Epidermal melanocyte (primary cell): ENCODE measurements at regions not wholly inside any gene's neighbourhood (a gene's known extent, or its start where the extent isn't known, plus 50 kb on each side); places are given as distances from the start of the nearest gene placed in this dataset.
"Not testable (repeated sequence)": the region's sequence is repeated elsewhere in the genome, so short reads cannot be mapped to it uniquely, and the experiment has no call there.

ENCODE experiments used
- DNase-seq: peaks from one replicate; pipeline ENCODE4 v3.0.0; 2011; ENCODE audit warnings: low spot score; ENCODE audit not compliant: insufficient read length

GRCh38 chr3:187795207-187795960 lies 50.1 kb upstream of the BCL6 start:
- no peak for DNase-seq

DNA sequence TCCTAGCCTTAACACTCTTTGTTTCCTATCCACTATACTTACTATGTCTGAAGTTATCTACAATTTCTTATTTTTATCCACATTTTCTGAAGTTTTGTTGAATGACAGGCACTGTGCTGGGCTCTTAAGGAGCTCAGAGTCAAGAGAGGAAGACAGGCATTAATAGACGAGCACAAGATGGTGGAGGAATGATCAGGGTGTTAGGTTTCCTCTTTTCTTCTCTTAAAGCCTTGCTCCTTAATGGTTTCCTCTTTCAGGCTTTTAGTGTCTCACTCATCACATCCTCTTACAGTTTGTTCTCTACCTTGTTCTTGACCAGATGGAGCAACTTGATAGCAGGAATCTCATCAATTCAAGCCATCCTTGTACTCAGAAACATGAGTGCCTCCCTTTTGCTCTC lies 52.9 kb upstream of the BCL6 start:
- DNase-seq = no peak

- DNase-seq = no peak
These were observed 53.6 kb upstream of the BCL6 start for GRCh38 chr3:187798531-187799530.

- no peak for DNase-seq
These were observed 54.8 kb upstream of the BCL6 start for GRCh38 chr3:187799942-187800641.

DNA sequence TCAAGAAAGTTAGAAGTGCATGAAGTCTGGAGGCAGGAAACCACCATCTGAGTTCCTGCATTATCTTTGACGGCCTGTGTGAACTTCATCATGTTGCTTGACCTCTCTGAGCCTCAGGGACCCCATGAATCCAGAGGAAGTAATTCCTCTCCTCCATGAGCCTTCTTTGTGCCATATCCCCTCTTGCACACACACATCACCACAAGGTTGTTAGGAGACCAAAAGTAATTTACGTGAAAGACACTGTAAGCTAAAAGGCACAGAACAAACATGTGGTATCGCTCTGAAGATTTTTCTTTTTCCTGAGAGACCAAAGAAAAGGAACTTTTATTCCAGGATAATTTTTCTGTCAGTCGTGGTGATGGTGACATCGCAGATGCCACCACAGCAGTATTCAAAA lies 55.9 kb upstream of the BCL6 start:
- DNase-seq = no peak

DNA sequence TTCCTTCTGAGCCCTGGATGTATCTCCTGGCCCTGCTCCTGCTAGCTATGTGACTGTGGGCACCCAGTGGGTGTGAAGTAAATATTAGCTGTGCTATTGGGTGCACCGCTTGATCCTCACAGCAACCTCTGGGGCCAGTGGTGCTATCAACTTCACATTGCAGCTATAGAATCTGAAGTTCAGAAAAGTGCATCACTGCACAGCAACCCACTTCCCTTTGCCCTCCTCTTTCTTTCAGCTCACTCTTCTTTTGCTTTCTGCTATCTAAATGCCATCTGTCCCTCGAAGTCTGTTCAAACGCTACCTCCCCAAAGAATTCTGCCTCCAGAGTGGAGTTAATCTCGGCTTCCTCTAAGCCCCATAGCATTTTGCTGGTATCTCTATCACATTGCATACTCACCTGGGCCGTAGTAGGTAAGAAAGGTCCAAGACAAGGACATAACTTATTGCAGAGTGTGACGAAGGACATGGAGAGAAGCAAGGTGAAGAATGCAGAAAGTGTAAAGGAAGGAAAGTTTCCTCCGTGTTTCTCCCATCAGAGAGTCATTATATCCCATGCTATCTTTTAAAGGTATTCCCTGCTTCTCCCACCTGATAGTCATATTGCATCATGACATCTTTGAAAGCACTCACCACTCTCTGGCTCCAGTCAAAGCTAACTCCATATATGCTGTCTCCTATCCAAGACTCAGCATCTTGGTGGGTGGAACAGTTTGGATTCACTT lies 57.1 kb upstream of the BCL6 start:
- DNase-seq = no peak

GRCh38 chr3:187802928-187803259 lies 57.6 kb upstream of the BCL6 start:
- no peak for DNase-seq

DNA sequence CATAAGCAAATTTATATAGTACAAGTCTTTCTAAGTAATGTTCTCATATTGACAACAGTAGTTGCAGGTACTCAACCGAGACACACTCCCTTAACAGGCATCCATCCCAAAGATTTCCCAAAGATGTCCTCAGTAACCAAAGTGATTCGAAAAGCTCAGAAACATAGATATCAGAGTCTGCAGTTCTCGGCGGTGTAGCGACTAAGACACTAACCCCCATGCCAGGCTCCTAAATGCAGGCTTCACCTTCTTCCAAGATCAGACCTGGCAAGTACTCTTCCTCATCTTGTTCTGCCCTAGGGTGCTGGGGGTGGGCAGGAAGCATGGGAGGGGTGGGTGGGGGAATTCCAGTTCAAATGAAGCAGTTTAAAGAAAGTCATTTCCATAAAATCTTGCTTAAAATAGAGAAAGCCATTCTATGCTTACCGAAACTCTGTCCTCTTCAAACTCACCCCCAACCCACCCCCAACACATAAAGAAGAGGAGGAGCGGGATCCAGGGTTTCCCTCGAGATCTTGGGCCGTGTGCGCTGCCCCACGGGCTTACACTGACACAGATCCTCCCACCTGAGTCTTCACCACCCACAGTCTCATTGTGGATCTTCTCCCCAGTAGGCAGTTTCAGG lies 59.0 kb upstream of the BCL6 start:
- no peak for DNase-seq

DNA sequence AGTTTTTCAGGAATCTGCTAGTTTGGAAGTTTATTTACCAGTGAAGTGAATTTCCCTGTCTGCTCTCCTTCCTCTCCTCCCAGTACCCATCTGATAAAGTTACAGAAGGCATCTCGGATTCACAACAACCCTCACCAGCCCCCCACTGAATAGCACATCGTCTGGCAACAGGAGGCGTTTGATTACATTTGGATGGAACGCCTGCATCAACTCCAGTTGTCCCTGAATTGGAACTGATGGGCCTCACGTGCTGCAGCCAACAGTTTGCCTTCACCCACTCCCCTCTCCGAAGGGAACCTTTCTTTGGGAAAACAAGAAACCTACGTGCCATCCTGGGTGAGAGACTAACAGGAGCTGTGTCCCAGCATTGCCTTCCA lies 59.5 kb upstream of the BCL6 start:
- no peak for DNase-seq

DNA sequence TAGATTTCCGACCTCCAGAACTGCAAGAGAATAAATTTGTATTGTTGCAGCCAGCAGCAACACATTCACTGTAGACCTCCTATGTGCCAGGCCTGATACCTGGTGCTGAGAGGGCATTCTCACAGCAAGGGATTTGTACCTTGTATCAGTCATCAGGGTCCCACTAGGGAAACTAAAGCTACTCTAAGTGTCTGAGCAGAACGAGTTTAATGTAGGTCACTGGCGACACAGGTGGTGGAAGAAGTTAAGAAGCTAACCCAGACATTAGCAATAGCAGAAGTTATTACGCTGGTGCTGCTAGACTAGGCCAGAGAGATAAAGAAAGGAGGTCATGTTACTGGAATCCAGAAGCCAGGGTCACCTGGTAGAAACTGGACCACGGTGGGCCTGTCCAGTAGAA lies 60.5 kb upstream of the BCL6 start:
- no peak for DNase-seq

DNA sequence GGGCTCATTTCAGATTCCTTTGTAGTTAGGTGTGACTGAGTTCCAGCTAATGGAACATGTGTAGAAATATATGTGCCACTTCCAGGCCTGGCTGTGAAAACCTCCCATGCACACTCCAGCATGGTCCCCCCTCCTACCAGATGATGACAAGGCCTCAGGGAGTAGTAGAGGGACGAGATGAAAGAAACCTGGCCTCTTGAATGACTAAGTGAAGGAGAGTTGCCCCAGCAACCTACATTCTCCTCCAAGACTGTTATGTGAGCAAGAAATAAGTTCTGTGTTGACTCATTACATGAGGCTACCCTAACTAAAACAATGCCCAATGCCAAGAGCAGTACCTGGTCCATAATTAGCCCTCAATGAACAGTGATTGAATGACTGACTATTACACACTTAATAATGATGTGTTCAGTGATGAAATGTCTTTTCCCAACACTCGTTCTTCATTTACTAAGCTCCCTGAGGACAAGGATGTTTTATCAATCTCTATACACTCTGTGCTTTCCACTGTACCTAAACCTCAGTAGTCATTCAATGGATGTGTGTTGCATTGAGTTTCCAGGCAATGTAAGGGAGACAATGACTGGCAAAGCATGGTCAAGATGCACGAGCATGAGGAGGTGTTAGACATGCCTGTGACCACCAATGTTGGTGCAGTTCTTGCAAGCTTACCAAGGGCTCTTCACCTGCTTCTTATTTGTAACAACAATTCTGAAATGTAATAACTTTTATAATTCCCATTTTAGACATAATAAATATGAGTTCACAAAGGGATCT lies 62.0 kb upstream of the BCL6 start:
- no peak for DNase-seq

GRCh38 chr3:187808527-187808895 lies 63.2 kb upstream of the BCL6 start:
- no peak for DNase-seq

- no peak for DNase-seq
These were observed 64.3 kb upstream of the BCL6 start for GRCh38 chr3:187809612-187809991.

DNA sequence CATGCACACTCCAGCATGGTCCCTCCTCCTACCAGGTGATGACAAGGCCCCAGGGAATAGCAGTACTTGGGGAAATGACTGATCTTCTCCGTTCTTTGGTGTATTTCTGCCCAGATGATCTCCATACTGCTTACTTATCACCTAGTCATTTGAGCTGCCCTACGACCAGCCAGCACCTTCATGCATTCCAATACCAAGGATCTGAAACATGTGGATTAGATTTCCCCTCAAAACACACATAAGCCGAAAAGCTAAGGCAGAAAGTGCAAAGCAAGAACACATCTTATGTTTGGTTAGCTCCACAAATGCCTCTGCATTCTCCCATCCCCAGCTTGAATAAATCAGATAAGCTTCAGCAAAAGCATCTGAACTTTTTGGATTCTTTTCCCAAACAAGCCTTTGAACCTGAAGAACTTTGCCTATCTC lies 64.8 kb upstream of the BCL6 start:
- DNase-seq = no peak

GRCh38 chr3:187811585-187812250 lies 66.5 kb upstream of the BCL6 start:
- no peak for DNase-seq

- no peak for DNase-seq
These were observed 67.2 kb upstream of the BCL6 start for GRCh38 chr3:187812496-187812895.

- no peak for DNase-seq
These were observed 67.9 kb upstream of the BCL6 start for GRCh38 chr3:187813198-187813597.

DNA sequence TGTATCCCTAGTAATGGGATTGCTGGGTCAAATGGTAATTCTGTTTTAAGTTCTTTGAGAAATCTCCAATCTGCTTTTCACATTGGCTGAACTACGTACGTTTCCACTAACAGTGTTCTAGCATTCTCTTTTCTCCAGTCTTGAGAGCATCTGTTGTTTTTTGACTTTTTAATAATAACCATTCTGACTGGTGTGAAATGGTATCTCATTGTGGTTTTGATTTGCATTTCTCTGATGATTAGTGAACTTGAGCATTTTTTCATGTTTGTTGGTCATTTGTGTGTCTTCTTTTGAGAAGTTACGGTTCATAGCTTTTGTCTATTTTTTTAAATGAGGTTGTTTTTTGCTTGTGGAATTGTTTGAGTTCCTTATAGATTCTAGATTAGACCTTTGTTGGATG lies 72.5 kb upstream of the BCL6 start:
- DNase-seq = not testable (repeated sequence)

DNA sequence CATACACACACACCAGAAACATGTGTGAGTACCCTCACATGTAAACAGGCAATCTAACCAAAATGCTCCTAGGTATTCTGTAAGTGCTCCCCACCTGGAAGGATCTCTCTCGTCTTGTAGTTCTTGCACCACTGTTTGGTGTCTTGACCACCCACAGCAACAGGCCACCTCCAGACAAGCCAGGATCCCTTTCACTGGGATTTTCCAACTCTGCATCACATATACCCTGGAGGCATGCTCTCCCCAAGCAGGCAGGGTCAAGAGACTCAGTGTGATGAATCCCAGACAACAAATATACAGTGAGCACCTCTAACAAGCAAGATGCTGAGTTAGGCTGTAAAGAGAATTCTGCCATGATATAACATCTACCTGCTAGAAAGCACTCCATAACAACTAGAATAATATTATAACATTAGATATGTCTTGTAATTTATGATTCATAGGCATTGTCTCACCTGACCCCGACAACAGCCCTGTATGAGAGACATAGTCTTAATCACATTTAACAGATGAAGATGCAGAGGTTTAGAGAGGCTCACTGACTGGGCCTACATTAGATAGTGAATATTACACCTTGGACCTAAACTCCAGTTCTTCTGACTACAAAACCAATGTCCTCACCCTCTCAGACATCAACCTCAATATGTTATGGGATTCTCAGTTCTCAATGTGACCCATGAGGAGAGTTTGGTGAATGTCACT lies 76.5 kb upstream of the BCL6 start:
- no peak for DNase-seq
